HEK293 (cell line): ENCODE measurements at regions not wholly inside any gene's neighbourhood (a gene's known extent, or its start where the extent isn't known, plus 50 kb on each side); places are given as distances from the start of the nearest gene placed in this dataset.
A peak's percentile ranks its signal among the peaks of the same experiment; 100 is the strongest.

ENCODE experiments used
- CTCF ChIA-PET: fragments of 350-600 bp; formaldehyde crosslinking; extraction: SDS; loops from one replicate; lab custom pipeline; 2021; ENCODE audit warnings: antibody characterized with exemption; lab: Yijun Ruan, JAX
- POLR2A ChIA-PET: fragments of 300-600 bp; formaldehyde crosslinking; extraction: SDS; loops from one replicate; lab custom pipeline; 2020; ENCODE audit warnings: antibody characterized with exemption, inconsistent platforms; lab: Yijun Ruan, JAX
- H3K27ac ChIP-seq: fragments of 200-500 bp; sonication (Bioruptor generic); 2 replicates; pipeline ENCODE4 v1.5.1; 2014; ENCODE audit warnings: low read depth, low read length, control low read depth, inconsistent platforms; ENCODE audit errors: extremely low read depth
- H3K36me3 ChIP-seq, 2 experiments: fragments of 200-500 bp in 1 of 2; sonication (Bioruptor generic) in 1 of 2; 1 replicate in 1 of 2; 2 replicates in 1 of 2; pipeline ENCODE4 v1.5.1; 2014 to 2017; ENCODE audit warnings: inconsistent platforms in 2 of 2, low read length in 2 of 2; ENCODE audit not compliant: control insufficient read depth in 2 of 2, insufficient read depth in 1 of 2
- H3K4me1 ChIP-seq: fragments of 200-500 bp; sonication (Bioruptor generic); 2 replicates; pipeline ENCODE4 v1.5.1; 2014; ENCODE audit warnings: mild to moderate bottlenecking, low read length, inconsistent platforms; ENCODE audit not compliant: control insufficient read depth, insufficient read depth
- H3K4me3 ChIP-seq: 2 replicates; pipeline ENCODE4 v1.5.1; 2011; ENCODE audit warnings: low read depth, mild to moderate bottlenecking, control low read depth, low read length, moderate library complexity
- H3K9me3 ChIP-seq: fragments of 200-500 bp; sonication (Bioruptor generic); 2 replicates; pipeline ENCODE4 v1.5.1; 2014; ENCODE audit warnings: low read depth, low read length, inconsistent platforms; ENCODE audit not compliant: control insufficient read depth, insufficient read depth
- FEZF1 ChIP-seq: fragments of 450-650 bp; formaldehyde crosslinking; IDR thresholded peaks from 2 replicates; pipeline ENCODE4 v1.5.1; 2016; ENCODE audit warnings: missing biosample characterization, missing genetic modification characterization
- GLIS1 ChIP-seq: fragments of 450-650 bp; formaldehyde crosslinking; IDR thresholded peaks from 2 replicates; pipeline ENCODE4 v1.5.1; 2016; ENCODE audit warnings: missing biosample characterization, missing genetic modification characterization
- OSR2 ChIP-seq: fragments of 450-650 bp; formaldehyde crosslinking; IDR thresholded peaks from 2 replicates; pipeline ENCODE4 v1.5.1; 2016; ENCODE audit warnings: missing biosample characterization, missing genetic modification characterization
- SETDB1 ChIP-seq: IDR thresholded peaks from one replicate; pipeline ENCODE4 v1.6.1; 2017; ENCODE audit warnings: mild to moderate bottlenecking, low read length, moderate library complexity, mixed read lengths; ENCODE audit not compliant: insufficient read length
- SP2 ChIP-seq: fragments of 450-650 bp; formaldehyde crosslinking; IDR thresholded peaks from 2 replicates; pipeline ENCODE4 v1.5.1; 2016; ENCODE audit warnings: missing biosample characterization, missing genetic modification characterization
- WT1 ChIP-seq: fragments of 450-650 bp; formaldehyde crosslinking; IDR thresholded peaks from 2 replicates; pipeline ENCODE4 v1.5.1; 2016; ENCODE audit warnings: missing biosample characterization, missing genetic modification characterization
- ZBTB7A ChIP-seq: fragments of 450-650 bp; formaldehyde crosslinking; IDR thresholded peaks from 2 replicates; pipeline ENCODE4 v1.5.1; 2016; ENCODE audit warnings: low read depth, missing biosample characterization, missing genetic modification characterization
- ZNF112 ChIP-seq: fragments of 450-650 bp; formaldehyde crosslinking; IDR thresholded peaks from 2 replicates; pipeline ENCODE4 v1.5.0; 2017; ENCODE audit warnings: missing biosample characterization, missing genetic modification characterization
- ZNF121 ChIP-seq: fragments of 450-650 bp; formaldehyde crosslinking; IDR thresholded peaks from 2 replicates; pipeline ENCODE4 v1.5.1; 2016; ENCODE audit warnings: missing biosample characterization, missing genetic modification characterization
- ZNF146 ChIP-seq: fragments of 450-650 bp; formaldehyde crosslinking; IDR thresholded peaks from 2 replicates; pipeline ENCODE4 v1.5.1; 2016; ENCODE audit warnings: missing biosample characterization, missing genetic modification characterization
- ZNF175 ChIP-seq: fragments of 450-650 bp; formaldehyde crosslinking; IDR thresholded peaks from 2 replicates; pipeline ENCODE4 v1.5.1; 2016; ENCODE audit warnings: missing biosample characterization, missing genetic modification characterization
- ZNF394 ChIP-seq: fragments of 450-650 bp; formaldehyde crosslinking; IDR thresholded peaks from 2 replicates; pipeline ENCODE4 v1.5.1; 2016; ENCODE audit warnings: missing biosample characterization, missing genetic modification characterization, mild to moderate bottlenecking, moderate library complexity, borderline replicate concordance
- ZNF530 ChIP-seq: fragments of 450-650 bp; formaldehyde crosslinking; IDR thresholded peaks from 2 replicates; pipeline ENCODE4 v1.5.1; 2016; ENCODE audit warnings: low read depth, missing biosample characterization, missing genetic modification characterization
- ZNF544 ChIP-seq: fragments of 450-650 bp; formaldehyde crosslinking; IDR thresholded peaks from 2 replicates; pipeline ENCODE4 v1.5.0; 2017; ENCODE audit warnings: missing biosample characterization, missing genetic modification characterization
- ZNF571 ChIP-seq: fragments of 450-650 bp; formaldehyde crosslinking; IDR thresholded peaks from 2 replicates; pipeline ENCODE4 v1.5.0; 2017; ENCODE audit warnings: missing biosample characterization, missing genetic modification characterization
- ZNF76 ChIP-seq: fragments of 450-650 bp; formaldehyde crosslinking; IDR thresholded peaks from 2 replicates; pipeline ENCODE4; 2016; ENCODE audit warnings: low read depth, missing biosample characterization, missing genetic modification characterization, borderline replicate concordance
- ZXDB ChIP-seq: fragments of 450-650 bp; formaldehyde crosslinking; IDR thresholded peaks from 2 replicates; pipeline ENCODE4 v1.5.1; 2016; ENCODE audit warnings: missing biosample characterization, missing genetic modification characterization
- TF ChIP-seq, protein P1 (sequence below): fragments of 450-650 bp; formaldehyde crosslinking; IDR thresholded peaks from 2 replicates; pipeline ENCODE4 v1.5.1; 2017; ENCODE audit warnings: missing biosample characterization, mild to moderate bottlenecking, missing genetic modification characterization, moderate library complexity
- TF ChIP-seq, protein P2 (sequence below): fragments of 450-650 bp; IDR thresholded peaks from 2 replicates; pipeline ENCODE4 v1.5.1; 2018; ENCODE audit warnings: missing biosample characterization, missing genetic modification characterization
- TF ChIP-seq, protein P3 (sequence below): fragments of 450-650 bp; formaldehyde crosslinking; IDR thresholded peaks from 2 replicates; pipeline ENCODE4 v1.5.1; 2017; ENCODE audit warnings: missing biosample characterization, missing genetic modification characterization

- TF ChIP-seq ZNF571 (no peak), ZNF530 (tag by site-specific recombination) (no peak), ZNF394 (tag by site-specific recombination) (no peak), GLIS1 (tag by site-specific recombination) (no peak), ZBTB7A (tag by site-specific recombination) (no peak)
Observed at GRCh38 chr5:135747824-135748223, 86.6 kb upstream of the SLC25A48 start (continued).

GRCh38 chr5:135745897-135746500 is 88.5 kb upstream of the SLC25A48 start:
- H3K4me1 ChIP-seq: no peaks in the 10 kb centered on the region
- POLR2A ChIA-PET: no interaction called here
- no peak overlapping the region for H3K4me3 ChIP-seq
- H3K27ac ChIP-seq: no peak overlapping the region
- H3K36me3 ChIP-seq: no peaks in the 10 kb centered on the region
- CTCF ChIA-PET: interaction anchor here (0.7 to 1.1 kb wide), 2 partner anchors 16 to 345 kb away, joined by 3 to 7 read pairs; no protein-coding TSS in a partner anchor
- TF ChIP-seq ZNF544 (tag by site-specific recombination) (no peak), ZNF121 (tag by site-specific recombination) (no peak), SP2 (tag by site-specific recombination) (no peak), OSR2 (tag by site-specific recombination) (no peak), ZNF76 (tag by site-specific recombination) (no peak), ZNF146 (tag by site-specific recombination) (no peak), ZXDB (tag by site-specific recombination) (no peak), SETDB1 (no peak)
- TF ChIP-seq, protein P1, sequence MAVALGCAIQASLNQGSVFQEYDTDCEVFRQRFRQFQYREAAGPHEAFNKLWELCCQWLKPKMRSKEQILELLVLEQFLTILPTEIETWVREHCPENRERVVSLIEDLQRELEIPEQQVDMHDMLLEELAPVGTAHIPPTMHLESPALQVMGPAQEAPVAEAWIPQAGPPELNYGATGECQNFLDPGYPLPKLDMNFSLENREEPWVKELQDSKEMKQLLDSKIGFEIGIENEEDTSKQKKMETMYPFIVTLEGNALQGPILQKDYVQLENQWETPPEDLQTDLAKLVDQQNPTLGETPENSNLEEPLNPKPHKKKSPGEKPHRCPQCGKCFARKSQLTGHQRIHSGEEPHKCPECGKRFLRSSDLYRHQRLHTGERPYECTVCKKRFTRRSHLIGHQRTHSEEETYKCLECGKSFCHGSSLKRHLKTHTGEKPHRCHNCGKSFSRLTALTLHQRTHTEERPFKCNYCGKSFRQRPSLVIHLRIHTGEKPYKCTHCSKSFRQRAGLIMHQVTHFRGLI (tag by site-specific recombination): no peak
- TF ChIP-seq, protein P2, sequence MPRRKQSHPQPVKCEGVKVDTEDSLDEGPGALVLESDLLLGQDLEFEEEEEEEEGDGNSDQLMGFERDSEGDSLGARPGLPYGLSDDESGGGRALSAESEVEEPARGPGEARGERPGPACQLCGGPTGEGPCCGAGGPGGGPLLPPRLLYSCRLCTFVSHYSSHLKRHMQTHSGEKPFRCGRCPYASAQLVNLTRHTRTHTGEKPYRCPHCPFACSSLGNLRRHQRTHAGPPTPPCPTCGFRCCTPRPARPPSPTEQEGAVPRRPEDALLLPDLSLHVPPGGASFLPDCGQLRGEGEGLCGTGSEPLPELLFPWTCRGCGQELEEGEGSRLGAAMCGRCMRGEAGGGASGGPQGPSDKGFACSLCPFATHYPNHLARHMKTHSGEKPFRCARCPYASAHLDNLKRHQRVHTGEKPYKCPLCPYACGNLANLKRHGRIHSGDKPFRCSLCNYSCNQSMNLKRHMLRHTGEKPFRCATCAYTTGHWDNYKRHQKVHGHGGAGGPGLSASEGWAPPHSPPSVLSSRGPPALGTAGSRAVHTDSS (tag by site-specific recombination): no peak
- TF ChIP-seq, protein P3, sequence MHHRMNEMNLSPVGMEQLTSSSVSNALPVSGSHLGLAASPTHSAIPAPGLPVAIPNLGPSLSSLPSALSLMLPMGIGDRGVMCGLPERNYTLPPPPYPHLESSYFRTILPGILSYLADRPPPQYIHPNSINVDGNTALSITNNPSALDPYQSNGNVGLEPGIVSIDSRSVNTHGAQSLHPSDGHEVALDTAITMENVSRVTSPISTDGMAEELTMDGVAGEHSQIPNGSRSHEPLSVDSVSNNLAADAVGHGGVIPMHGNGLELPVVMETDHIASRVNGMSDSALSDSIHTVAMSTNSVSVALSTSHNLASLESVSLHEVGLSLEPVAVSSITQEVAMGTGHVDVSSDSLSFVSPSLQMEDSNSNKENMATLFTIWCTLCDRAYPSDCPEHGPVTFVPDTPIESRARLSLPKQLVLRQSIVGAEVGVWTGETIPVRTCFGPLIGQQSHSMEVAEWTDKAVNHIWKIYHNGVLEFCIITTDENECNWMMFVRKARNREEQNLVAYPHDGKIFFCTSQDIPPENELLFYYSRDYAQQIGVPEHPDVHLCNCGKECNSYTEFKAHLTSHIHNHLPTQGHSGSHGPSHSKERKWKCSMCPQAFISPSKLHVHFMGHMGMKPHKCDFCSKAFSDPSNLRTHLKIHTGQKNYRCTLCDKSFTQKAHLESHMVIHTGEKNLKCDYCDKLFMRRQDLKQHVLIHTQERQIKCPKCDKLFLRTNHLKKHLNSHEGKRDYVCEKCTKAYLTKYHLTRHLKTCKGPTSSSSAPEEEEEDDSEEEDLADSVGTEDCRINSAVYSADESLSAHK (tag by site-specific recombination): no peak
- H3K9me3 ChIP-seq: no peaks in the 10 kb centered on the region

DNA sequence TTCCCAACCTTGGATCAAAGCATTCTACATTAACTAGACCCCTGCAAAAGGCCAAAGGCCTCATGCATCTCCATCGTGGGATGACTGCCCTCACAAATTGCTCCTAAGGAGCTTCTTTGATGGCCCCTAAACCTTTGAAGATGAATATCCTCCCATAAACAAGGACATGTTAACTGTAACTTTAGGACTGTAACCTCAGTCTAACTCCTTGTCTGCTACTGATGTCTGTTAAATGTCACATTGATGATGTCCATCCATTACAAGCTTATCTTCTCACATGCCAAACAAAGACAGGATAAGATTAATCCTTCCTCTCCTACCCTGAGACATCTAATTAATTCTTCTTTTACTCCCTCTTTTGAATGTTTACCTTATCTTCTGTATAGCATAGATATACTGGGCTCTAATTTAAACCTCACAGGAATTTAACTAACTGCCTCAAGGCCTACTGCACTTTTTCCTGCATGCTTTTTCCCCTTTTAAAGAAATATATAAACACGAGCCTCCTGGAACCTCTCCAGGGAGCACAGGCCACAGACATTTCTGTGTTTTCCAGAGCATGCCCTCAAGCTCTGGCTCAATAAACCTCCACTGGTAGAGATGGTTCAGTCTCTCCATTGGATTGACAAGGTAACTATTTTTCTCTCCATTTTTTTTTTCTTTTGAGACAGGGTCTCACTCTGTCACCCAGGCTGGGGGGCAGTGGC is 90.6 kb upstream of the SLC25A48 start:
- TF ChIP-seq ZNF112: no peak
- peak; percentile 41; the same call in 1 of the 2 replicates for TF ChIP-seq FEZF1 (tag by site-specific recombination)
- no peak for TF ChIP-seq ZNF175 (tag by site-specific recombination)
- peak; percentile 96 for TF ChIP-seq WT1 (tag by site-specific recombination)
- POLR2A ChIA-PET: no interaction called here
- H3K9me3 ChIP-seq: no peaks in the 10 kb centered on the region
- H3K4me1 ChIP-seq: no peaks in the 10 kb centered on the region
- no peak overlapping the region for H3K4me3 ChIP-seq
- CTCF ChIA-PET: interaction anchor here (0.6 to 1.7 kb wide), 6 partner anchors 14 to 192 kb away, joined by 3 to 5 read pairs (median 4); no protein-coding TSS in a partner anchor
- no peaks in the 10 kb centered on the region for H3K36me3 ChIP-seq
- no peak overlapping the region for H3K27ac ChIP-seq
